Fibroblast of skin of scalp (primary cell): ENCODE measurements at regions not wholly inside any gene's neighbourhood (a gene's known extent, or its start where the extent isn't known, plus 50 kb on each side); places are given as distances from the start of the nearest gene placed in this dataset.
A peak's percentile ranks its signal among the peaks of the same experiment; 100 is the strongest.

Source experiments
- DNase-seq: peaks from one replicate; pipeline ENCODE4 v3.0.0-alpha.2; 2013

- DNase-seq: no peak
Observed at GRCh38 chr3:132237652-132238032, 79.6 kb upstream of the ACP3 start.

GRCh38 chr3:132239587-132239986 lies 77.6 kb upstream of the ACP3 start:
- DNase-seq: no peak

GRCh38 chr3:132241776-132242514 lies 75.3 kb upstream of the ACP3 start:
- DNase-seq: no peak

GRCh38 chr3:132242790-132243189 lies 74.4 kb upstream of the ACP3 start:
- no peak for DNase-seq

- no peak for DNase-seq
Observed at GRCh38 chr3:132245552-132246142, 71.6 kb upstream of the ACP3 start.

- DNase-seq: no peak
Observed at GRCh38 chr3:132246212-132246611, 71.0 kb upstream of the ACP3 start.

GRCh38 chr3:132247211-132247610 lies 70.0 kb upstream of the ACP3 start:
- no peak for DNase-seq

GRCh38 chr3:132248490-132248889 lies 68.7 kb upstream of the ACP3 start:
- no peak for DNase-seq

- peak; percentile 64 for DNase-seq
Observed at GRCh38 chr3:132253262-132253878, 63.8 kb upstream of the ACP3 start.

GRCh38 chr3:132254076-132254755 lies 63.0 kb upstream of the ACP3 start:
- DNase-seq: no peak

- peak; percentile 62 for DNase-seq
Observed at GRCh38 chr3:132255041-132255745, 62.0 kb upstream of the ACP3 start.

GRCh38 chr3:132256989-132257388 lies 60.2 kb upstream of the ACP3 start:
- peak; percentile 45 for DNase-seq

- DNase-seq: no peak
Observed at GRCh38 chr3:132261506-132261905, 55.7 kb upstream of the ACP3 start.

- DNase-seq: no peak
Observed at GRCh38 chr3:132262305-132262704, 54.9 kb upstream of the ACP3 start.

GRCh38 chr3:132262956-132263355 lies 54.3 kb upstream of the ACP3 start:
- DNase-seq: no peak

GRCh38 chr3:132265028-132265427 lies 52.2 kb upstream of the ACP3 start:
- no peak for DNase-seq

GRCh38 chr3:132265488-132265887 lies 51.7 kb upstream of the ACP3 start:
- no peak for DNase-seq

- no peak for DNase-seq
Observed at GRCh38 chr3:132267391-132267993, 49.7 kb upstream of the ACP3 start.
